ENCODE measurements at regions not wholly inside any gene's neighbourhood (a gene's known extent, or its start where the extent isn't known, plus 50 kb on each side); places are given as distances from the start of the nearest gene placed in this dataset.
A peak's percentile ranks its signal among the peaks of the same experiment; 100 is the strongest.

GRCh38 chr10:6741541-6741941 is 161.5 kb upstream of the PRKCQ start:
- no peaks in the 10 kb centered on the region for H3K27me3 ChIP-seq (ENCODE audit: control insufficient read depth in 2 of 2, insufficient read depth in 2 of 2, low read length in 2 of 2)
- H3K9me3 ChIP-seq (replicated peaks; ENCODE audit: control insufficient read depth, insufficient read depth, low read length), result no peaks in the 10 kb centered on the region
- peaks cover 25% of the 10 kb centered on the region for H3K4me1 ChIP-seq (ENCODE audit: control insufficient read depth, extremely low read depth, insufficient read depth, low read length)
- H3K4me2 ChIP-seq (ENCODE audit: insufficient read depth, low read length), result no peak overlapping the region
- ChIA-PET POLR2A (no interaction called here), CTCF (interaction anchor here (1.2 to 2.0 kb wide), 2 partner anchors 8 to 11 kb away, joined by 3 to 6 read pairs; no protein-coding TSS in a partner anchor)
- peak; percentile 21 for DNase-seq (ENCODE audit: low read depth, low spot score)
- no peaks in the 10 kb centered on the region for H3K79me2 ChIP-seq (ENCODE audit: control insufficient read depth, insufficient read depth, low read length)
- H3K36me3 ChIP-seq (ENCODE audit: control insufficient read depth in 2 of 2, extremely low read depth in 1 of 2, insufficient read depth in 2 of 2, low read length in 2 of 2), result no peaks in the 10 kb centered on the region
- no peaks in the 10 kb centered on the region for H3K9me1 ChIP-seq (replicated peaks; ENCODE audit: control insufficient read depth, extremely low read depth, insufficient read depth, low read length)
- H3K27ac ChIP-seq (ENCODE audit: insufficient read depth, low read depth, low read length), result no peak overlapping the region
- H4K20me1 ChIP-seq (replicated peaks; ENCODE audit: control insufficient read depth, extremely low read depth, insufficient read depth, low read length), result no peaks in the 10 kb centered on the region
- H2AFZ ChIP-seq (ENCODE audit: low read depth, low read length), result no peak overlapping the region
- H3K4me3 ChIP-seq (replicated peaks in 1 of 3; ENCODE audit: insufficient read depth in 1 of 3, low read depth in 1 of 3, low read length in 3 of 3), result no peak overlapping the region
- BruUV-seq (replicated peaks), result no TSS peak
- intact Hi-C loops (cut with micrococcal nuclease), result loop anchor here (1.0 kb wide), 1 partner anchor 8 kb away; no protein-coding TSS in a partner anchor
- H3K9ac ChIP-seq (replicated peaks; ENCODE audit: extremely low read depth, insufficient read depth, low read length), result no peak overlapping the region
- no peak for FAIRE-seq
- TF ChIP-seq MYC (IDR thresholded peaks at IDR 0.05; ENCODE audit: low read depth, low read length), result no peak
- dilution Hi-C loops (cut with MboI; ENCODE audit: extremely low pct_ligation_motif_present, low sequenced_read_pairs), result no loop called here

DNA sequence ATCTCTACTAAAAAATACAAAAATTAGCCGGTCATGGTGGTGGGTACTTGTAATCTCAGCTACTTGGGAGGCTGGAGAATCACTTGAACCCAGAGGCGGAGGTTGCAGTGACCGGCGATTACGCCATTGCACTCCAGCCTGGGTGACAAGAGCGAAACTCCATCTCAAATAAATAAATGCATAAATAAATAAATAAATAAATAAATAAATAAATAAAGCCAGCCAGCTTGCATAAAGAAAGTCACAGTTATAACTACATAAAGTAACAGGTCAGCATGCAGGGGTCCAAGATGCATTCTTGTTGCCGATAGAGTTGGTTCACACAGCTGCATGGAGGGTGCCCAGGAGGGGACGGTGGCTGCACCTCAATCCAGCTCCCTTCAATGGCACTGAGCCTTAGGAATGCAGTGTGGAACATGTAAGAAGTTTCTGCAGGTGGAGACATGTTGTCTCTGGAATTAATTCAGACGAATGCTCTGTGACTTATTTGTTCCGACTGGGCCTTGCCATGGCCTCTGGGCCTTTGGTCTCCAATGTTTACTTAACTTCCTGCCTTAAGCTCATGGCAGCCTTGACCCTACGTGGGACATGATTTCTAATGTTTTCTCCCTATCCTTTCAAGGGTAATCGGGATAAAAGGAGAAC is 159.6 kb upstream of the PRKCQ start:
- no peaks in the 10 kb centered on the region for H4K20me1 ChIP-seq (replicated peaks; ENCODE audit: control insufficient read depth, extremely low read depth, insufficient read depth, low read length)
- no TSS peak for BruUV-seq (replicated peaks)

More for the DNA sequence above, 159.6 kb upstream of the PRKCQ start:
- H3K4me2 ChIP-seq (ENCODE audit: insufficient read depth, low read length), result no peak overlapping the region
- H3K4me3 ChIP-seq (replicated peaks in 1 of 3; ENCODE audit: insufficient read depth in 1 of 3, low read depth in 1 of 3, low read length in 3 of 3), result no peak overlapping the region
- DNase-seq (ENCODE audit: low read depth, low spot score), result no peak
- H3K9me1 ChIP-seq (replicated peaks; ENCODE audit: control insufficient read depth, extremely low read depth, insufficient read depth, low read length), result no peaks in the 10 kb centered on the region
- H3K9ac ChIP-seq (replicated peaks; ENCODE audit: extremely low read depth, insufficient read depth, low read length), result no peak overlapping the region
- H3K27me3 ChIP-seq (ENCODE audit: control insufficient read depth in 2 of 2, insufficient read depth in 2 of 2, low read length in 2 of 2), result peaks cover 0 to 8% of the 10 kb centered on the region in 2 experiments
- dilution Hi-C loops (cut with MboI; ENCODE audit: extremely low pct_ligation_motif_present, low sequenced_read_pairs) (no loop called here), intact Hi-C loops (cut with micrococcal nuclease) (no loop called here)
- no peak overlapping the region for H3K27ac ChIP-seq (ENCODE audit: insufficient read depth, low read depth, low read length)
- no peaks in the 10 kb centered on the region for H3K36me3 ChIP-seq (ENCODE audit: control insufficient read depth in 2 of 2, extremely low read depth in 1 of 2, insufficient read depth in 2 of 2, low read length in 2 of 2)
- ChIA-PET CTCF (interaction anchor here (0.8 to 3.2 kb wide), 5 partner anchors 10 to 72 kb away, joined by 3 to 18 read pairs (median 5); no protein-coding TSS in a partner anchor), POLR2A (no interaction called here)
- no peaks in the 10 kb centered on the region for H3K79me2 ChIP-seq (ENCODE audit: control insufficient read depth, insufficient read depth, low read length)
- no peak overlapping the region for H2AFZ ChIP-seq (ENCODE audit: low read depth, low read length)
- TF ChIP-seq POLR2A (IDR thresholded peaks at IDR 0.05; ENCODE audit: low read depth, low read length) (no peak), EZH2 (IDR thresholded peaks at IDR 0.05; ENCODE audit: borderline replicate concordance, low read depth, low read length, severe bottlenecking) (no peak), JUN (IDR thresholded peaks at IDR 0.05; ENCODE audit: borderline replicate concordance, insufficient read depth, insufficient read length, low read depth) (no peak), GATA2 (IDR thresholded peaks at IDR 0.05; ENCODE audit: insufficient read depth, insufficient read length, low read depth, low read length) (no peak), FOS (IDR thresholded peaks at IDR 0.05; ENCODE audit: borderline replicate concordance, insufficient read depth, low read length) (no peak), POLR2AphosphoS5 (IDR thresholded peaks at IDR 0.05; ENCODE audit: insufficient read depth, low read depth, low read length) (no peak), MYC (IDR thresholded peaks at IDR 0.05; ENCODE audit: low read depth, low read length) (no peak), CTCF (IDR thresholded peaks at IDR 0.05; ENCODE audit: extremely low read depth in 1 of 2, insufficient read depth in 1 of 2, low read depth in 1 of 2, low read length in 2 of 2) (no peak)
- TF ChIP-seq, protein P1, sequence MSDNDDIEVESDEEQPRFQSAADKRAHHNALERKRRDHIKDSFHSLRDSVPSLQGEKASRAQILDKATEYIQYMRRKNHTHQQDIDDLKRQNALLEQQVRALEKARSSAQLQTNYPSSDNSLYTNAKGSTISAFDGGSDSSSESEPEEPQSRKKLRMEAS (IDR thresholded peaks at IDR 0.05; ENCODE audit: insufficient read depth, insufficient read length), result no peak
- H3K4me1 ChIP-seq (ENCODE audit: control insufficient read depth, extremely low read depth, insufficient read depth, low read length), result peaks cover 25% of the 10 kb centered on the region
- no peaks in the 10 kb centered on the region for H3K9me3 ChIP-seq (replicated peaks; ENCODE audit: control insufficient read depth, insufficient read depth, low read length)
- no peak for FAIRE-seq
